Tibial nerve (tissue), 4 donors: ENCODE measurements at regions not wholly inside any gene's neighbourhood (a gene's known extent, or its start where the extent isn't known, plus 50 kb on each side); places are given as distances from the start of the nearest gene placed in this dataset.

ENCODE experiments used
- DNase-seq, 2 donors: peaks; one replicate each; pipeline ENCODE4 v3.0.0-alpha.2; 2019; ENCODE audit warnings: low spot score in 2 of 2
- H3K27ac ChIP-seq, 4 donors: fragments of 200-600 bp; sonication (generic) in 3 of 4; one replicate each; pipeline ENCODE4 v1.5.1; 2017 to 2019; ENCODE audit warnings: mild to moderate bottlenecking in 1 of 4
- H3K27me3 ChIP-seq, 2 donors: fragments of 200-600 bp; sonication (generic) in 1 of 2; one replicate each; pipeline versions ENCODE4 v1.5.1 to v1.6.0; 2017 to 2019
- H3K36me3 ChIP-seq, 3 donors: fragments of 200-600 bp; sonication (generic); one replicate each; pipeline ENCODE4 v1.5.1; 2018 to 2019
- H3K4me1 ChIP-seq, 4 donors: fragments of 200-600 bp; sonication (generic) in 3 of 4; one replicate each; pipeline ENCODE4 v1.5.1; 2017 to 2019
- H3K4me3 ChIP-seq, 4 donors: fragments of 200-600 bp; sonication (generic) in 3 of 4; one replicate each; pipeline ENCODE4 v1.5.1; 2017 to 2019; ENCODE audit warnings: mild to moderate bottlenecking in 1 of 4, moderate library complexity in 1 of 4
- H3K9me3 ChIP-seq, 4 donors: fragments of 200-600 bp; sonication (generic) in 3 of 4; one replicate each; pipeline ENCODE4 v1.5.1; 2017 to 2019
- EP300 ChIP-seq, 2 donors: sonication (generic); formaldehyde crosslinking; IDR thresholded peaks; one replicate each; pipeline ENCODE4 v1.6.1; 2017; ENCODE audit warnings: antibody characterized with exemption in 2 of 2, mild to moderate bottlenecking in 1 of 2
- POLR2A ChIP-seq, 2 donors: fragments of 450-650 bp; IDR thresholded peaks; one replicate each; pipeline ENCODE4 v1.6.1; 2017; ENCODE audit warnings: antibody characterized with exemption in 2 of 2, mild to moderate bottlenecking in 2 of 2, moderate library complexity in 2 of 2
- WGBS, 2 donors: methylation state at CpG; one replicate each; pipeline ENCODE4 v1.1.5; 2018; 5-methylcytosine and 5-hydroxymethylcytosine counted together
- TF ChIP-seq, protein P1 (sequence below), 5 experiments: fragments of 200-600 bp in 3 of 5; fragments of 450-650 bp in 2 of 5; sonication (generic) in 3 of 5; IDR thresholded peaks; one replicate each; pipeline ENCODE4 v1.5.1; 2016 to 2019; ENCODE audit warnings: antibody characterized with exemption in 5 of 5, mild to moderate bottlenecking in 3 of 5, moderate library complexity in 2 of 5

DNA sequence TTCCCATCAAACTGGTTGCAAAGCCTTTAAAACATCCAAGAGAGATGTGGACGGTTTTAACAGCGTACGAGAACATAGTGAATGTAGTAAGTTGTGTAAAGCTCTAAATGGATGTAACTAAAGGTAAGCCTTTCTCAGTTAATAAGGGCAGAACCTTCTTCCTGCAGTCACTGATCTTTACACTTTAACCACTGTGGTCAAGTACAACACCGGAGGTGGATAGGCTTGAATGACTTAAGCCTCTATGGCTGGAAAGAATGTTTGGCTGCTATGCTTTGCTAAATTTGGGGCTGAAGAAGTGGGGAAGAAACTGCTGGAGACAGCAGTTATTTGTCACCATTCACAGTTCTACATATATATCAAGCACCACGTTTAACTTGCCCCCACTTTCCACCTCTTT lies 285.1 kb upstream of the FMR1 start:
- no peak overlapping the region for H3K27ac ChIP-seq
- TF ChIP-seq, protein P1, sequence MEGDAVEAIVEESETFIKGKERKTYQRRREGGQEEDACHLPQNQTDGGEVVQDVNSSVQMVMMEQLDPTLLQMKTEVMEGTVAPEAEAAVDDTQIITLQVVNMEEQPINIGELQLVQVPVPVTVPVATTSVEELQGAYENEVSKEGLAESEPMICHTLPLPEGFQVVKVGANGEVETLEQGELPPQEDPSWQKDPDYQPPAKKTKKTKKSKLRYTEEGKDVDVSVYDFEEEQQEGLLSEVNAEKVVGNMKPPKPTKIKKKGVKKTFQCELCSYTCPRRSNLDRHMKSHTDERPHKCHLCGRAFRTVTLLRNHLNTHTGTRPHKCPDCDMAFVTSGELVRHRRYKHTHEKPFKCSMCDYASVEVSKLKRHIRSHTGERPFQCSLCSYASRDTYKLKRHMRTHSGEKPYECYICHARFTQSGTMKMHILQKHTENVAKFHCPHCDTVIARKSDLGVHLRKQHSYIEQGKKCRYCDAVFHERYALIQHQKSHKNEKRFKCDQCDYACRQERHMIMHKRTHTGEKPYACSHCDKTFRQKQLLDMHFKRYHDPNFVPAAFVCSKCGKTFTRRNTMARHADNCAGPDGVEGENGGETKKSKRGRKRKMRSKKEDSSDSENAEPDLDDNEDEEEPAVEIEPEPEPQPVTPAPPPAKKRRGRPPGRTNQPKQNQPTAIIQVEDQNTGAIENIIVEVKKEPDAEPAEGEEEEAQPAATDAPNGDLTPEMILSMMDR (IDR thresholded peaks at IDR 0.05), result no peak
- TF ChIP-seq EP300 (IDR thresholded peaks at IDR 0.05) (no peak), POLR2A (IDR thresholded peaks at IDR 0.05) (no peak)
- no peaks in the 10 kb centered on the region for H3K4me1 ChIP-seq
- H3K9me3 ChIP-seq, result no peaks in the 10 kb centered on the region
- no peak for DNase-seq
- no peaks in the 10 kb centered on the region for H3K27me3 ChIP-seq
- no peaks in the 10 kb centered on the region for H3K36me3 ChIP-seq
- 76 to 95% methylated on average over 5 of the region's 5 CpGs for WGBS, 2 donors
- H3K4me3 ChIP-seq, result no peak overlapping the region

DNA sequence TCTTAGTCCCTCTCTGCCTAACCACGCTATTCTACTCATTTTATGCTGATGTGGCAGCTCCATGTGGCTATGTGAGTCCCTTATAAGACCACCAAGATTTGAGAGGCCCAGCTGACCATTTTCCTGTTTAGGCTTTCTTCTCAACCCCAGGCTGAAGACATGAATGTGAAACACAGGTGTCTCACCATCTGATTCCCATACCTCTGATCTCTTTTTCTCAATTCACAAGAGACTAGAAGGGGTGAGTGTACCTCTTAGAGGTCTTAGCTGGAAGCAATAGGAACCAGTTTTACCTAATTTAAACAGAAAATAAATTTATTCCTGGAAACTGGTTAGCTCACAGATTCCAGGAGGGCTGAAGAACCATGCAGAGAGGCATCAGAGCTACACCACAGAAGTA lies 276.5 kb upstream of the FMR1 start:
- Histone ChIP-seq H3K27ac (no peak overlapping the region), H3K36me3 (no peaks in the 10 kb centered on the region), H3K4me3 (no peak overlapping the region), H3K9me3 (no peaks in the 10 kb centered on the region), H3K27me3 (no peaks in the 10 kb centered on the region), H3K4me1 (no peaks in the 10 kb centered on the region)
- DNase-seq, result no peak
- TF ChIP-seq, protein P1 (IDR thresholded peaks at IDR 0.05), result no peak
- TF ChIP-seq POLR2A (IDR thresholded peaks at IDR 0.05) (no peak), EP300 (IDR thresholded peaks at IDR 0.05) (no peak)
- WGBS, 2 donors, result 72 to 91% methylated on average over 1 of the region's 1 CpG

DNA sequence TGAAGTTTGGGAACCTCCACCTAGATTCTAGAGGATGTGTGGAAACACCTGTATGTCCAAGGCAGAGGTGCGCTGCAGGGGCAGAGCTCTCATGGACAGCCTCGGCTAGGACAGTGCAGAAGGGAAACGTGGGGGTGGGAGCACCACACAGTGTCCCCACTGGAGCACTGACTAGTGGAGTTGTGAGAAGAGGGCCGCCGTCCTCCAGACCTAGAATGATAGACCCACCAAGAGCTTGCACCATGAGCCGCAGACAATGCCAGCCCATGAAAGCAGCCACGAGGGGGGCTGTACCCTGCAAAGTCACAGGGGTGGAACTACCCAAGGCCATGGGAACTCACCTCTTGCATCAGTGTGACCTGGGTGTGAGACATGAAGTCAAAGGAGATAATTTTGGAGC lies 274.5 kb upstream of the FMR1 start:
- DNase-seq, result no peak
- H3K27ac ChIP-seq, result no peak overlapping the region
- TF ChIP-seq, protein P1 (IDR thresholded peaks at IDR 0.05), result no peak
- no peak for TF ChIP-seq POLR2A (IDR thresholded peaks at IDR 0.05)
- no peak for TF ChIP-seq EP300 (IDR thresholded peaks at IDR 0.05)
- H3K4me3 ChIP-seq, result no peak overlapping the region
- 84 to 91% methylated on average over 6 to 7 of the region's 7 CpGs for WGBS, 2 donors
- H3K4me1 ChIP-seq, result no peaks in the 10 kb centered on the region
- H3K9me3 ChIP-seq, result no peaks in the 10 kb centered on the region
- no peaks in the 10 kb centered on the region for H3K27me3 ChIP-seq
- H3K36me3 ChIP-seq, result no peaks in the 10 kb centered on the region

DNA sequence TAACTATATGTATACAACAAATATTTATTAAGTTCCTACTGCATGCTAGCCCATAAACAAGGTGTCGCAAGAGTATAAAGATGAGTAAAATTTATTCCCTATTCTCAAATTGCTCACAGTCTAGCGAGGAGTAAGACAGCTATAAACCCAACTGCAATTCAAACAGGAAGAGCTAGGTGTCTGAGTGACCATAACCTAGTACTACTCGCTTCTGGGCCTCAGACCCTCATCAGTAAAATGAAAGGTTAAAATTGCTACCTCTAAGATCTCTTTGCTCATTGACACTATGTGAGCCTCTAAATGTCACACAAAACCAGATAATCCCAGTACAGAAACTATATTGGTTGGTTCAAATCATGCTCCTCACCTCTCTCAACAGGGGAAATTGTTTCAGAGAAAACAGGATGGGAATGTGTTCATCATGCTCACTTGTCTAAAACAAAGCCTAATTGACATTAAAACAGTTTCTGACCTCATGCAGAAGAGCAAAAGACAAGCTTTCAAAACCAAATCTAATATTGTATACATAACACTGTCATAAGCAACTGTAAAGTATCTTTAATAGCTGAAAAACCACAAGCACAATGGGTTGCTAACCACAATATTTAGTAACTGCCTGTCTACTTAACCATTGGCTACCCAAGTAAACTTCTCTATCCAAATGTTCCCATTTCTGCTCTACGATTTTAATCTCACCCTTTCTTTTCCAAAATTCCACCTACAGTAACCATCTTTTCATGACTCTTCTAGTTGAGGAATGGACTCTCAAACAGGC lies 264.6 kb upstream of the FMR1 start:
- TF ChIP-seq, protein P1 (IDR thresholded peaks at IDR 0.05), result no peak
- TF ChIP-seq POLR2A (IDR thresholded peaks at IDR 0.05) (no peak), EP300 (IDR thresholded peaks at IDR 0.05) (no peak)
- DNase-seq, result no peak
- no peaks in the 10 kb centered on the region for H3K27me3 ChIP-seq
- H3K9me3 ChIP-seq, result no peaks in the 10 kb centered on the region
- H3K36me3 ChIP-seq, result no peaks in the 10 kb centered on the region
- 70 to 74% methylated on average over 4 of the region's 4 CpGs for WGBS, 2 donors
- no peak overlapping the region for H3K4me3 ChIP-seq
- no peak overlapping the region for H3K27ac ChIP-seq
- no peaks in the 10 kb centered on the region for H3K4me1 ChIP-seq

DNA sequence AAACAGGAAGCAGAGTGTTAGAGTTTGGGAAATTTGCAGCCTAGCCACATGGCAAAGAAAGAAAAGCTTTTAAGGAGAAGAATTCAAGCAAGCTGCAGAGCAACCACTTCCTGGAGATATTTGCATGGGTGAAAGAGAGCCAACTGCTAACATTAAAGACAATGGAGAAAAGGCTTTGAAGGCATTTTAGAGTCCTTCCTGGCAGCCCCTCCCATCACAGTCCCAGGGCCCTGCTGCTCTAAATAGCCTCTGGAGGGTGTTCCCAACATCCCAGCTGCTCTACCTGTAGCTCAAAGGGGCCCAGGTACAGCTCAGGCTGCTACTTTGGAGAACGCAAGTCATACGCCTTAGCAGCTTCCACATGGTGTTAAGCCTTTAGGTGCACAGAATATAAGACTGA lies 235.9 kb upstream of the FMR1 start:
- Histone ChIP-seq H3K9me3 (no peaks in the 10 kb centered on the region), H3K27me3 (no peaks in the 10 kb centered on the region), H3K36me3 (no peaks in the 10 kb centered on the region), H3K27ac (no peak overlapping the region), H3K4me1 (no peaks in the 10 kb centered on the region), H3K4me3 (no peak overlapping the region)
- TF ChIP-seq POLR2A (IDR thresholded peaks at IDR 0.05), result no peak
- TF ChIP-seq EP300 (IDR thresholded peaks at IDR 0.05), result no peak
- TF ChIP-seq, protein P1 (IDR thresholded peaks at IDR 0.05), result no peak
- DNase-seq, result no peak
- WGBS, 2 donors, result 94 to 100% methylated on average over 2 of the region's 2 CpGs
